ENCODE measurements at regions not wholly inside any gene's neighbourhood (a gene's known extent, or its start where the extent isn't known, plus 50 kb on each side); places are given as distances from the start of the nearest gene placed in this dataset.
"Not testable (repeated sequence)": the region's sequence is repeated elsewhere in the genome, so short reads cannot be mapped to it uniquely, and the experiment has no call there.

- DNase-seq = no peak
Observed at GRCh38 chr2:16058747-16059358, 118.5 kb downstream of the MYCN start.

GRCh38 chr2:16058256-16058655, 117.9 kb downstream of the MYCN start:
- DNase-seq = no peak

GRCh38 chr2:16057661-16058060, 117.3 kb downstream of the MYCN start:
- DNase-seq = no peak

- no peak for DNase-seq
Observed at GRCh38 chr2:16055848-16056580, 115.7 kb downstream of the MYCN start.

GRCh38 chr2:16053437-16054257, 113.3 kb downstream of the MYCN start:
- no peak for DNase-seq

DNA sequence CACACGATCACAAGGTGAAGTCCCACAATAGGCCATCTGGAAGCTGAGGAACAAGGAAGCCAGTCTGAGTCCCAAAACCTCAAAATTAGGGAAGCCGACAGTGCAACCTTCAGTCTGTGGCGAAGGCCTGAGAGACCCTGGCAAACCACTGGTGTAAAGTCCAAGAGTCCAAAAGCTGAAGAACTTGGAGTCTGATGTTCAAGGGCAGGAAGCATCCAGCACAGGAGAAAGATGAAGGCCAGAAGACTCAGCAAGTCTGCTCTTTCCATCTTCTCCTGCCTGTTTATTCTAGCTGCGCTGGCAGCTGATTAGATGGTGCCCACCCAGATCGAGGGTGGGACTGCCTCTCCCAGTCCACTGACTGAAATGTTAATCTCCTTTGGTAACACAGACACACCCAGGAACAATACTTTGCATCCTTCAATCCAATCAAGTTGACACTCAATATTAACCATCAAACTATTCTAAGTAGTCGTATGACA, 112.3 kb downstream of the MYCN start:
- DNase-seq = not testable (repeated sequence)

GRCh38 chr2:16051841-16052564, 111.7 kb downstream of the MYCN start:
- no peak for DNase-seq

GRCh38 chr2:16050908-16051489, 110.6 kb downstream of the MYCN start:
- no peak for DNase-seq

DNA sequence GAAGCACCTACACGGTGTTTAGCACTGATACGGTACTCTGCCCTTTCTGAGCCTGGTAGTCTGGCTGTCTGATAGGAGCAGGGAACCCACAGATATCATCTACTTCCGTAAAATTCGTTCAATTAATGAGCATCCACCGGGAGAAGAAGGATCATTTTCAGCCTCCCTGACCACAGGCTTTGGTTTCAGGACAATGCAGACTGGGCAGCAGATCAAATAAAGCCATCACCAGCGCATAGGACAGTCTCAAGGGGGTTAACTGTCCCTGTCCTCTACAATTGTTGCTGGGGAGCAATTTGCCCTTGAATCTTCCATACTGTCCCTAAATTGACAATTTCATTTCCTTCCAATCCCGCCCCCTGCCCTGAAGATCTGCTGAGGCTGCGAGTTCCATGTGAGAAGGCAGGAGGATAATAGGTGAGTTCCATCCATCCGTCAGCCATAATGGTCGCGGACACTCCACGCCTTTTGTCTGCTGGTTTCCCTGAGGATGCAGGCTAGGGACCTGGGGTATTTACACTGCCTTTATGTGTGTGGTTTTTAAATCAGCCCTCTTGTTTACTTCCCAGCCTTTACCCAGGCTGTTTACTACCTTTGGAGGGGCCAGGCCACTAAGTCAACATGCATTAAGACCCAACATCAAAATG, 110.0 kb downstream of the MYCN start:
- no peak for DNase-seq

GRCh38 chr2:16049406-16049805, 109.1 kb downstream of the MYCN start:
- DNase-seq = no peak

- DNase-seq = no peak
Observed at GRCh38 chr2:16048466-16048865, 108.1 kb downstream of the MYCN start.

- DNase-seq = no peak
Observed at GRCh38 chr2:16047701-16048100, 107.4 kb downstream of the MYCN start.

DNA sequence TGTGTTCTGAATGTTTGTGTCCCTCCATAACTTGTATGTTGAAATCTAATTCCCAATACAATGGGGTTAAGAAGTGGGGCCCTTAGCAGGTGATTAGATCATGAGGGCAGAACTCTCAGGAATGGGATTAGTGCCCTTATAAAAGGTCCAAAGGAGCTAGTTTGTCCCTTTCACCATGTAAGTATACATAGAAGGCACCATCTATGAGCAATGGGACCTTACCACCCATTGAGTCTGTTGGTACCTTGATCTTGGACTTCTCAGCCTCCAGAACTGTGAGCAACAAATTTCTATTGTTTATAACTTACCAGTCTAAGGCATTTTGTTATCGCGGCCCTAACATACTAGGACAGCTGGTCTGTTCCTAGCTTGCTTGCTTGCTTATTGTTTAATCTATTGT, 106.3 kb downstream of the MYCN start:
- no peak for DNase-seq

DNA sequence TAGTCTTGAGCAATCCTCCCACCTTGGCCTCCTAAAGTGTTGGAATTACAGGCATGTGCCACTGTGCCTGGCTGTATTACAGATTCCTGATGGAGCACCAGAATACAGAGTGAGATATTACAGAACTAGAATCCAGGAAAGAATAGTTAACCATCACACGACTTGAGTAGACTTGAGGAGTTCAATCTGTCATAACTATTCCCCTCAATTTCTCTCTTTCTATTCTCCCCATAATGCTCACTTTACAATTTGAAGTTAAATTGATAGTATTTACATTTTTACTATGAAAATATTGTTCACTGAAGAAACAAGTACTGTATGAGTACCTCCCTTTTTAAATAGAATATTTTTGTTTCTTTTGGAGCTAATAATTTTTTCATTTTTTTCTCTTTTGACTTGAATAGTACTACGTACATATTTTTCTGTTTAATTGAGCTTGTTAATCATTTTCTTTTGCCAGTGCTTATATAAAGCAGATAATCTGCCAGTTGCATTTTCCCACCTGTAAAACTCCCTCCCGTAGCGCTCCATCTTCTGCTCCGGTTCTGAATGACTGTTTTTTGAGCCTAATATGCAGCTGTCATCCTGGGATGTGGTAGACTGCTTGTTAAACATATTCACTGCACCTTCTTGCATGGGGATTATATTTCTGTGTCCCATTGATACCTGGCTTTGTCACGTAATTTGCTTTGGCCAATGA, 105.5 kb downstream of the MYCN start:
- no peak for DNase-seq

- no peak for DNase-seq
Observed at GRCh38 chr2:16044946-16045456, 104.7 kb downstream of the MYCN start.

DNA sequence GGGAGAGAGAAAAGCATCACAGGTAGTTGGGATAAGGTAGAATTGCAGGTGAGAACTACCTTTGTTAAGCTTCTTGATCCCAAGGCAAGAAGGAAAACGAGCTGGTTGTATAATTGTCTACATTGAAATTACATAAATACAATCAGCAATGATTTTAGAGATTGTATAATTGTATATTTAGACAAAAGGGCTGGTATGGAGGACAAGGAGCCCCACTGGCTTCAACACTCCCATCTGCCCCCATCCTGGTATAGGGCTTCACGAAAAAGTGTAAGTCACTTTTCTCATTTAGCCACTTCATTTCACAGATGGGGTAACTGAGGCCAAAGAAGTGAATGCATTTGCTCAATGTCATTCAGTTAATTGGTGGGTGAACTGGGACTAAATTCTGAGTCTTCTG, 103.3 kb downstream of the MYCN start:
- no peak for DNase-seq

DNA sequence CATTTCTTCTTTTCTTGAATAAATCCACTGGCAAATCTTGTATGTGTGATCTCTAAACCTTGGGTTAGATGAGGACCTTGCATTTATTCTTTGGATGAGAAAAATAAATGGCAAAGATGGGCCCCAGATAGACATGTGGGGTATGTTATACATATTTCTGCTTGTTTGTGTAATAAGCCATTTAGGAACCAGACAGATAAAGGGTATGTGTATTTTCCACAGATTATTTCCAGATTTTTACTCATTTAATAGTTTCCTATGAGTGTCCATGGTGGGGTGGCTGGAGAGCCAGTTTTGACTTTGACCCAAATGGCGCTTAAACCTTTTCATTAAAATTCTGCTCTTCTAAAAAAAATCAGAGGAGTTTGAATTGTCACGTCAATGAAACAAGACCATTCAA, 102.8 kb downstream of the MYCN start:
- no peak for DNase-seq

DNA sequence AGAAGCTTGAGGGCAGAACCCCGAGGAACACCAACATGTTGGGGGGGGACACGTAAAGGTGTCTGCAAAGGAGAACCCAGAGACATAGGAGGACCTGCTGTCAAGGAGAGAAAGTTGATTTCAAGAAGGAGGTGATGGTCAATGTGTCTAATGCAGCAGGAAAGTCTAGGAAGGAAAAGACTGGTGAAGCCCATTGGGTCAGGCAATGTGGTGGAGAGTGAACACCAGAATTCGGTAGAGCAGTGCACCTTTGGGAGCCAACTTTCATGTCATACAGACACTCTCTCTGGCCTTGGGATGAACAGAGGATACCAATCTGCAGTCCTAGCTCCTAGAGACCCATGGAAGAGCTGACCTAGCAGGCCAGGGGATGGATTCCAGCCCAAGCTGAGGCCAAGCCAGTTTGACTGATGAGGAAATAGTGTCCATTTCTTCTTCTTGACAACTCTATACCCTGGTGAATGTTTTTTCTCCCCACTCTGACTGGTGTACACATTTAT, 101.9 kb downstream of the MYCN start:
- no peak for DNase-seq

GRCh38 chr2:16040271-16041010, 100.1 kb downstream of the MYCN start:
- DNase-seq = no peak

DNA sequence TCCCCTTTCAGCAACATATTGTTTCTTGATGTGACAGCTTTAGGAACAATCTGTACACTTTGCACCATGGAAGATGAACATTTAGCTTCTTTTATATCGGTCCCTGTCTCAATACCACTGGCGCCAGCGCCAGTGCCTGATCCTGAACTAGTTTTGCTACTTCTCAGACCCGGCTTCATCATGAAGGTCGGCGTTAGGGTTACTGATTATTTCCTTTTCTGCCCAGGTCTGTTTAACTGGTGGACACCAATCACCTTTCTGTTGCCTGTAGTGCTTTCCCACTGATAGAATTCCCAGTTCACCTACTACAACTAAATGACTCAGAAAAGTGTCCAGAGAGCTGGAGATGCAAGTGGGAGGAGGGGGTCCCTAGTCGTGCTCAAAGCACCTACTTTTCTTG, 99.5 kb downstream of the MYCN start:
- no peak for DNase-seq

Data from NCI-H2171 treated with DMSO at 0.1 percent for 48 hours (cell line).